GM23338 (cell line): ENCODE measurements at regions not wholly inside any gene's neighbourhood (a gene's known extent, or its start where the extent isn't known, plus 50 kb on each side); places are given as distances from the start of the nearest gene placed in this dataset.

ENCODE experiments used
- ATAC-seq: fragments of 200-7000 bp; cut with Tn5 transposase; 3 replicates; pipeline ENCODE4 v1.9.1; 2020
- DNase-seq: peaks from one replicate; pipeline ENCODE4 v3.0.0-alpha.2; 2015; ENCODE audit warnings: low spot score
- H2AFZ ChIP-seq: fragments of 200-600 bp; sonication (generic); 2 replicates; pipeline ENCODE4 v1.8.0; 2016; ENCODE audit warnings: antibody characterized with exemption, mild to moderate bottlenecking, moderate library complexity
- H3F3A ChIP-seq: fragments of 200-600 bp; sonication (generic); replicated peaks from 2 replicates; pipeline ENCODE4 v1.8.0; 2017; ENCODE audit warnings: antibody characterized with exemption, mixed run types, low read depth
- H3K27ac ChIP-seq: fragments of 200-600 bp; sonication (generic); 2 replicates; pipeline ENCODE4 v1.6.1; 2016; ENCODE audit warnings: low read depth
- H3K27me3 ChIP-seq: fragments of 200-600 bp; sonication (generic); 2 replicates; pipeline ENCODE4 v1.8.0; 2016; ENCODE audit warnings: mild to moderate bottlenecking, mixed run types, moderate library complexity; ENCODE audit not compliant: insufficient read depth
- H3K36me3 ChIP-seq: fragments of 200-600 bp; sonication (generic); 2 replicates; pipeline ENCODE4 v1.8.0; 2016; ENCODE audit warnings: mild to moderate bottlenecking; ENCODE audit not compliant: insufficient read depth
- H3K4me1 ChIP-seq: fragments of 200-600 bp; sonication (generic); 2 replicates; pipeline ENCODE4 v1.8.0; 2016; ENCODE audit warnings: mild to moderate bottlenecking, moderate library complexity; ENCODE audit not compliant: insufficient read depth
- H3K4me2 ChIP-seq: fragments of 200-600 bp; sonication (generic); 2 replicates; pipeline ENCODE4 v1.7.1; 2017; ENCODE audit warnings: mixed run types
- H3K4me3 ChIP-seq: fragments of 200-600 bp; sonication (generic); 2 replicates; pipeline ENCODE4 v1.6.1; 2016; ENCODE audit warnings: mixed run types
- H3K79me2 ChIP-seq: fragments of 200-600 bp; sonication (generic); replicated peaks from 2 replicates; pipeline ENCODE4 v1.8.0; 2017; ENCODE audit warnings: mild to moderate bottlenecking; ENCODE audit not compliant: insufficient read depth
- H3K9me2 ChIP-seq: fragments of 200-600 bp; sonication (generic); 2 replicates; pipeline ENCODE4 v1.8.0; 2017; ENCODE audit not compliant: insufficient read depth
- H4K20me1 ChIP-seq: fragments of 200-600 bp; sonication (generic); replicated peaks from 2 replicates; pipeline ENCODE4 v1.8.0; 2017; ENCODE audit warnings: mild to moderate bottlenecking; ENCODE audit not compliant: insufficient read depth
- H3K27ac Mint-ChIP-seq: 2 replicates; pipeline ENCODE4 v1.8.0; 2020; ENCODE audit warnings: inconsistent platforms, mild to moderate bottlenecking, moderate library complexity, mixed read lengths
- H3K27me3 Mint-ChIP-seq: 3 replicates; pipeline ENCODE4 v1.8.0; 2022; ENCODE audit warnings: low read depth, mild to moderate bottlenecking, moderate library complexity, mixed read lengths, inconsistent platforms; ENCODE audit not compliant: insufficient read depth, poor library complexity
- H3K36me3 Mint-ChIP-seq: 3 replicates; pipeline ENCODE4 v1.8.0; 2021; ENCODE audit warnings: low read depth, mild to moderate bottlenecking, inconsistent platforms, moderate library complexity, mixed read lengths
- H3K4me1 Mint-ChIP-seq: 3 replicates; pipeline ENCODE4 v1.8.0; 2020; ENCODE audit warnings: mild to moderate bottlenecking, inconsistent platforms, mixed read lengths
- H3K4me3 Mint-ChIP-seq: 3 replicates; pipeline ENCODE4 v1.8.0; 2021; ENCODE audit warnings: moderate library complexity, mild to moderate bottlenecking, inconsistent platforms, mixed read lengths
- H3K9me3 Mint-ChIP-seq: 3 replicates; pipeline ENCODE4 v1.8.0; 2020; ENCODE audit warnings: moderate library complexity, mild to moderate bottlenecking, inconsistent platforms, mixed read lengths
- CTCF ChIP-seq, 2 experiments: fragments of 200-600 bp in 1 of 2; sonication (generic) in 1 of 2; conservative IDR thresholded peaks; 2 replicates each; pipeline versions ENCODE4 v1.5.1 to v1.6.1; 2016 to 2017; ENCODE audit warnings: antibody characterized with exemption in 2 of 2, low read depth in 2 of 2, mild to moderate bottlenecking in 2 of 2, moderate library complexity in 1 of 2
- EZH2phosphoT487 ChIP-seq: fragments of 200-600 bp; sonication (generic); IDR thresholded peaks from one replicate; pipeline ENCODE4 v1.8.1; 2018; ENCODE audit warnings: antibody characterized with exemption; ENCODE audit not compliant: unreplicated experiment
- JUNB ChIP-seq: IDR thresholded peaks from one replicate; pipeline ENCODE4 v1.6.1; 2016; ENCODE audit warnings: antibody characterized with exemption; ENCODE audit not compliant: unreplicated experiment
- NANOG ChIP-seq: IDR thresholded peaks from 2 replicates; pipeline ENCODE4 v1.6.1; 2016; ENCODE audit warnings: antibody characterized with exemption, borderline replicate concordance
- POLR2AphosphoS5 ChIP-seq: IDR thresholded peaks from 2 replicates; pipeline ENCODE4 v1.6.1; 2016; ENCODE audit warnings: antibody characterized with exemption, low read depth
- REST ChIP-seq: IDR thresholded peaks from one replicate; pipeline ENCODE4 v1.6.1; 2018; ENCODE audit warnings: antibody characterized with exemption; ENCODE audit not compliant: unreplicated experiment
- ZNF114 ChIP-seq: fragments of 250-450 bp; sonication (Bioruptor Pico); IDR thresholded peaks from 2 replicates; pipeline ENCODE4 v1.5.0; 2020; ENCODE audit warnings: mild to moderate bottlenecking, moderate library complexity
- ZNF331 ChIP-seq: fragments of 250-450 bp; sonication (Bioruptor Pico); IDR thresholded peaks from 2 replicates; pipeline ENCODE4 v1.5.0; 2020; ENCODE audit warnings: low read depth, mild to moderate bottlenecking, moderate library complexity
- ZNF462 ChIP-seq: fragments of 250-450 bp; sonication (Bioruptor Pico); IDR thresholded peaks from 2 replicates; pipeline ENCODE4 v1.5.0; 2020; ENCODE audit warnings: mild to moderate bottlenecking, moderate library complexity
- TF ChIP-seq, protein P1 (sequence below): IDR thresholded peaks from 2 replicates; pipeline ENCODE4 v1.6.1; 2016; ENCODE audit warnings: antibody characterized with exemption

DNA sequence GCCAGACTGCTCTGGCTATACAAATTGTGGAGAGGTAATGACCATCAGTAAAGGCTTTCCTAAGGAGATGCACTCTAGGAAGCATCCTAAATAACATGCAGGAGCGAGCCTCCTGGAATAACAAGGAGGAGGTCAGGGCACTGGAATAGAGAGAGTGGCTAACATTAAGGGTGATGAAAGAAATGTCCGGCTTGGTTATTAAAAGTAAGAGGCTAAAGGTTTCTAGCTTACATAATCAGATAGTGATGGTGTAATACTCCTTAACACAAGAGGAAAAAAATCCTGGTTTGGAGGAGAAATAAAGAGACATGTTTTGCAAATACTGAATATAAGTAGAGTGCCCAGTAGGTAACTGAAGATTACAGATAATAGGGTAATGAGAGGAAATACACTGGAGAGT, 365.7 kb downstream of the ZEB2 start:
- Histone ChIP-seq H3K4me2 (no peak overlapping the region), H3K4me3 (no peak overlapping the region)

More for the DNA sequence above, 365.7 kb downstream of the ZEB2 start:
- no peaks in the 10 kb centered on the region for H4K20me1 ChIP-seq
- Mint-ChIP-seq H3K27ac (no peak overlapping the region), H3K27me3 (no peaks in the 10 kb centered on the region), H3K4me1 (peaks cover 15% of the 10 kb centered on the region; the same call in 2 of the 3 replicates), H3K36me3 (no peaks in the 10 kb centered on the region), H3K9me3 (no peaks in the 10 kb centered on the region), H3K4me3 (no peak overlapping the region)
- no peak overlapping the region for H2AFZ ChIP-seq
- no peak overlapping the region for H3K27ac ChIP-seq
- H3F3A ChIP-seq = no peaks in the 10 kb centered on the region
- H3K4me1 ChIP-seq = peaks cover 13% of the 10 kb centered on the region
- no peaks in the 10 kb centered on the region for H3K27me3 ChIP-seq
- DNase-seq = no peak
- no peak for ATAC-seq
- no peak for TF ChIP-seq JUNB
- no peak for TF ChIP-seq CTCF (conservative IDR thresholded peaks at IDR 0.05; ENCODE audit: low read depth in 2 of 2)
- no peak for TF ChIP-seq REST
- TF ChIP-seq ZNF462 (CRISPR knock-in tag) = no peak
- TF ChIP-seq ZNF331 (CRISPR knock-in tag) = no peak
- TF ChIP-seq POLR2AphosphoS5 = no peak
- TF ChIP-seq NANOG = no peak
- no peak for TF ChIP-seq EZH2phosphoT487
- no peak for TF ChIP-seq ZNF114
- TF ChIP-seq, protein P1, sequence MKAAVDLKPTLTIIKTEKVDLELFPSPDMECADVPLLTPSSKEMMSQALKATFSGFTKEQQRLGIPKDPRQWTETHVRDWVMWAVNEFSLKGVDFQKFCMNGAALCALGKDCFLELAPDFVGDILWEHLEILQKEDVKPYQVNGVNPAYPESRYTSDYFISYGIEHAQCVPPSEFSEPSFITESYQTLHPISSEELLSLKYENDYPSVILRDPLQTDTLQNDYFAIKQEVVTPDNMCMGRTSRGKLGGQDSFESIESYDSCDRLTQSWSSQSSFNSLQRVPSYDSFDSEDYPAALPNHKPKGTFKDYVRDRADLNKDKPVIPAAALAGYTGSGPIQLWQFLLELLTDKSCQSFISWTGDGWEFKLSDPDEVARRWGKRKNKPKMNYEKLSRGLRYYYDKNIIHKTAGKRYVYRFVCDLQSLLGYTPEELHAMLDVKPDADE = no peak
- H3K36me3 ChIP-seq = no peaks in the 10 kb centered on the region
- H3K9me2 ChIP-seq = no peaks in the 10 kb centered on the region
- H3K79me2 ChIP-seq = no peaks in the 10 kb centered on the region
